ENCODE measurements at regions not wholly inside any gene's neighbourhood (a gene's known extent, or its start where the extent isn't known, plus 50 kb on each side); places are given as distances from the start of the nearest gene placed in this dataset.

DNA sequence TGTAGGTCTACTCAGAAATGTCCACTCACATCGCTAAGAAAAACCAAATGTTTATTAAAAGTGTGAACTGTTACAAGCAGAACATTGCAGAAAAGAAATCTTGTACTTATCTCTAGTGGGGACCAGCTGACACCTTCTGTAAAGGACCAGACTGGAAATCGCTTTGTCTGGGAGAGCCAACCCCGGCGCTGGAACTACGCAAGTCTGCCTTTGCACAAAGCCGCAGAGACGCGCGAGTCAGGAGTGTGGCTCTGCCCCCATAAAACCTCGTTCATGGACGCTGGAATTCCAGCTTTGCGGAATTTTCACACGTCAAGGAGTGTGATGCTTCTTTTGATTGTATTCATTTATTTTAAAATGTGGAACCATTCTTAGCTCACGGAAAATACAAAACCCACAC is 141.9 kb upstream of the SALL3 start:
- ATAC-seq (ENCODE audit: low FRiP score) (no peak), DNase-seq (ENCODE audit: low spot score) (no peak)
- TF ChIP-seq CTCF (IDR thresholded peaks at IDR 0.05): no peak

- ATAC-seq (ENCODE audit: low FRiP score) (no peak), DNase-seq (ENCODE audit: low spot score) (no peak)
- no peak for TF ChIP-seq CTCF (IDR thresholded peaks at IDR 0.05)
Observed at GRCh38 chr18:78838183-78838582, 141.4 kb upstream of the SALL3 start.

GRCh38 chr18:78849046-78849445 is 130.6 kb upstream of the SALL3 start:
- no peak for ATAC-seq (ENCODE audit: low FRiP score)
- DNase-seq (ENCODE audit: low spot score): no peak
- no peak for TF ChIP-seq CTCF (IDR thresholded peaks at IDR 0.05)

GRCh38 chr18:78849458-78849857 is 130.2 kb upstream of the SALL3 start:
- DNase-seq (ENCODE audit: low spot score): no peak
- no peak for TF ChIP-seq CTCF (IDR thresholded peaks at IDR 0.05)
- ATAC-seq (ENCODE audit: low FRiP score): no peak

GRCh38 chr18:78853341-78853740 is 126.3 kb upstream of the SALL3 start:
- TF ChIP-seq CTCF (IDR thresholded peaks at IDR 0.05): no peak
- ATAC-seq (ENCODE audit: low FRiP score): no peak
- DNase-seq (ENCODE audit: low spot score): no peak

GRCh38 chr18:78855188-78855587 is 124.4 kb upstream of the SALL3 start:
- no peak for TF ChIP-seq CTCF (IDR thresholded peaks at IDR 0.05)
- ATAC-seq (ENCODE audit: low FRiP score) (no peak), DNase-seq (ENCODE audit: low spot score) (no peak)

- TF ChIP-seq CTCF (IDR thresholded peaks at IDR 0.05): no peak
- ATAC-seq (ENCODE audit: low FRiP score) (no peak), DNase-seq (ENCODE audit: low spot score) (no peak)
Observed at GRCh38 chr18:78856569-78857313, 122.9 kb upstream of the SALL3 start.

Measured in omental fat pad (tissue), 3 donors.